C4-2B (cell line): ENCODE measurements at regions not wholly inside any gene's neighbourhood (a gene's known extent, or its start where the extent isn't known, plus 50 kb on each side); places are given as distances from the start of the nearest gene placed in this dataset.

Experiments
- H3K27ac ChIP-seq: fragments of 450-650 bp; 2 replicates; pipeline ENCODE4 v1.5.1; 2017
- ZFX ChIP-seq: fragments of 450-650 bp; IDR thresholded peaks from 2 replicates; pipeline ENCODE4 v1.6.1; 2017
- TF ChIP-seq, protein P1 (sequence below): fragments of 450-650 bp; conservative IDR thresholded peaks from 2 replicates; pipeline ENCODE4 v1.5.1; 2017; ENCODE audit warnings: mild to moderate bottlenecking

DNA sequence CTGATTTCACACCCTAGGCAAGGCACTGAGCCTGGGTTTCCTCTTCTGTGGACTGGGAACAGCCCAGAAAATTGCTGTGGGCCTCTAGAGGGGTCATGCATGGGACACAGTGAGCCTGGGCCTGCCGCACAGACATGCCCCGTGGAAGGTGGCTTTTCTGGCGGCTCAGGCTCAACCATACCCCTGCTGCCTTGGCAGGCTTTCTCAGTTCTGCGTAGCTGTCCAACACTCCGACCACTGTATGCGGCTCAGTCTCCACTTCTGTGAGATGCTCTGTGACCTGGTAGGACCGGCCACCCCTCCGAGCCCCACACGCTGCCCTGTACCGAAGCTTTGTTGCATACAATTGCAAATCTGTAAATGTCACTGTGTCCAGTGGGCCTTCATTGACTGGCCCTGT is 126.3 kb downstream of the UQCRFS1 start:
- no peak overlapping the region for H3K27ac ChIP-seq
- TF ChIP-seq, protein P1, sequence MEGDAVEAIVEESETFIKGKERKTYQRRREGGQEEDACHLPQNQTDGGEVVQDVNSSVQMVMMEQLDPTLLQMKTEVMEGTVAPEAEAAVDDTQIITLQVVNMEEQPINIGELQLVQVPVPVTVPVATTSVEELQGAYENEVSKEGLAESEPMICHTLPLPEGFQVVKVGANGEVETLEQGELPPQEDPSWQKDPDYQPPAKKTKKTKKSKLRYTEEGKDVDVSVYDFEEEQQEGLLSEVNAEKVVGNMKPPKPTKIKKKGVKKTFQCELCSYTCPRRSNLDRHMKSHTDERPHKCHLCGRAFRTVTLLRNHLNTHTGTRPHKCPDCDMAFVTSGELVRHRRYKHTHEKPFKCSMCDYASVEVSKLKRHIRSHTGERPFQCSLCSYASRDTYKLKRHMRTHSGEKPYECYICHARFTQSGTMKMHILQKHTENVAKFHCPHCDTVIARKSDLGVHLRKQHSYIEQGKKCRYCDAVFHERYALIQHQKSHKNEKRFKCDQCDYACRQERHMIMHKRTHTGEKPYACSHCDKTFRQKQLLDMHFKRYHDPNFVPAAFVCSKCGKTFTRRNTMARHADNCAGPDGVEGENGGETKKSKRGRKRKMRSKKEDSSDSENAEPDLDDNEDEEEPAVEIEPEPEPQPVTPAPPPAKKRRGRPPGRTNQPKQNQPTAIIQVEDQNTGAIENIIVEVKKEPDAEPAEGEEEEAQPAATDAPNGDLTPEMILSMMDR = no peak
- no peak for TF ChIP-seq ZFX

DNA sequence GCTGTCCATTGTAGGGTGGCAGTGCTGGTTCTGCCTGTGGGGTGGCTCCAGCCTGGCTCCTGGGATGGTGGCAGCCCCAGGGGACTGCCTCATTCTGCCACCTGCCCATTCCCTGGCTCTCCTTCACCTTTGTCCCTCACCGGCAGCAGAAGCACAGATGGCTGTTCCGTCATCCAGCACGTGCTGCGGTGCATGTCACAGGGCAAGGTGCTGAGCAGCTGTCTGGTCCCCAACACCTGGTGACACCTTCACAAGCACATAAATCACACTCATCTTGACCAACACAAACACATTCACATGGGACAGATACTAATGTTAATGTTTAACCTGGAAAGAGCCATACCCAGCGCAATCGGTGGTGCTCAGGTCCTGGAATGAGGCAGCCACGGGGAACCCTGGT is 126.8 kb downstream of the UQCRFS1 start:
- no peak for TF ChIP-seq ZFX
- TF ChIP-seq, protein P1 = no peak
- no peak overlapping the region for H3K27ac ChIP-seq

DNA sequence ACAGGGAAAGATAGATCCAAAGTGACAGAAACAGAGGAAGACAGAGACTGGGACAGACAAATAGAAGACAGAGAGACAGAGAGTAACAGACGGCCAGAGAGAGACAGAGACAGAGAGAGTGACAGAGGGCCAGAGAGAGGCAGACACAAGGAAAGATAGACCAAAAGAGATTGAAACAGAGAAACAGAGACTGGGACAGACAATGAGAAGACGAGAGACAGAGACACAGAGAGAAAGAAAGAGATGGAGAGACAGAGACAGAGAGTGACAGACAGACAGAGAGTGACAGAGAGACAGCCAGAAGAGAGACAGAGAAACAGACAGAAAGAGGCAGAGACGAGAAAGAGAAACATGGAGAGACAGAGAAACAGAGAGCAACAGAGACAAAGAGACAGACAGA is 127.3 kb downstream of the UQCRFS1 start:
- no peak for TF ChIP-seq ZFX
- TF ChIP-seq, protein P1 = no peak
- no peak overlapping the region for H3K27ac ChIP-seq

DNA sequence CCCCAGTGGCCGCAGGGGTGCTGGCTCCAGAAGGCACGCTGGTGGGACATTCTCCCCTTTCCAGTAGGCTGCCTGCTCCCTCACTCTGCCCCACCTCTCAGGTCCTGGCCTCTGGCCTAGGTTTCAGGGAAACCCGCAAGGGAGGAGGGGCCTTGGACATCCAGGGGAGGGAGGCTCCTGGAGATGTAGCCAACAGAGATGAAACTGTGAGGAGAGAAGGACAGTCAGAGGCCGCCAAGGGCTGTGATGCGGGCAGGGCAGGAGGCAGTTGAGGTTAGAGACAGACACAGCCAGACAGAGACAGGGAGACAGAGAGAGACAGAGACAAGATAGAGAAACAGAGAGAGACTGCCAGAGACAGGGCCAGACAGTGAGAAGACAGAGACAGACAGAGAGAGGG is 127.7 kb downstream of the UQCRFS1 start:
- H3K27ac ChIP-seq = no peak overlapping the region
- TF ChIP-seq, protein P1 = no peak
- no peak for TF ChIP-seq ZFX

DNA sequence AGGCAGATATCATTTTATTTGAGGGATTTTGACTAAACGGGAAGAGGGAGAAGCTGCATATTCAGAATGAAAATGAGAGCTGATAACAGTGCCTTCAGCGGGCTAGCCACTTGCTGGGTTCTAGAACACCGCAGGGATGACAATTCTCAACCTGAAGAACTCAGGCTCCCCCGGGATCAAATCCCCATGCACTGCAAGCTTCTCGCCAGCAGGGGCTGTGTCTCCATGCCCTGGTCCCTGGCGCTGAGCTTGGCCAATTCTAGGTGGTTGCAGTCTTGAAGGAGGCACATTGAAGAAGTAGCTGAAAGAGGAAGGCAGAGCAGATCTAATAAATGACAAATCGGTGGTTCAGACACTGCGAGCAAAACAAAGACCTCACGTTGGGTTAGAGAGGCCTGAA is 128.7 kb downstream of the UQCRFS1 start:
- no peak for TF ChIP-seq ZFX
- TF ChIP-seq, protein P1 = peak; percentile 72
- no peak overlapping the region for H3K27ac ChIP-seq

DNA sequence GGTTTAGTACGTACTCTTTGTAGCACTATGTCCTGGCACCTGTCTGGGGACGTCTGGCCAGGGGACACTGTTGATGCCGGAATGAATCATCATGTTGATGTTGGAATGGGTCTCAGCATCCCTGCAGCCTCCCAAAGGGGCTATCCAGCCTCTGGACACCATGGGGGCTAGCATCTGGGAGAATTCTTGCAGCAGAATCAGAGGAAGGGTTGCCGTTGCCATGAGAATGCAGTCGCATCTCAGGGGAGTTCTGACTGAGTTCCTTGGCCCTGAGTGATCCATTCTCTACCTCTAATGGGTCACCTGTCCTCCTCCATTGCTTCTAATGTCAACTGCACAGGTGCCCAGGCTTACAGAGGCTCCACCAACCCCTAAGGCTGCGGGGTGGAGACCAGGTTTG is 129.1 kb downstream of the UQCRFS1 start:
- TF ChIP-seq, protein P1 = no peak
- no peak for TF ChIP-seq ZFX
- no peak overlapping the region for H3K27ac ChIP-seq

DNA sequence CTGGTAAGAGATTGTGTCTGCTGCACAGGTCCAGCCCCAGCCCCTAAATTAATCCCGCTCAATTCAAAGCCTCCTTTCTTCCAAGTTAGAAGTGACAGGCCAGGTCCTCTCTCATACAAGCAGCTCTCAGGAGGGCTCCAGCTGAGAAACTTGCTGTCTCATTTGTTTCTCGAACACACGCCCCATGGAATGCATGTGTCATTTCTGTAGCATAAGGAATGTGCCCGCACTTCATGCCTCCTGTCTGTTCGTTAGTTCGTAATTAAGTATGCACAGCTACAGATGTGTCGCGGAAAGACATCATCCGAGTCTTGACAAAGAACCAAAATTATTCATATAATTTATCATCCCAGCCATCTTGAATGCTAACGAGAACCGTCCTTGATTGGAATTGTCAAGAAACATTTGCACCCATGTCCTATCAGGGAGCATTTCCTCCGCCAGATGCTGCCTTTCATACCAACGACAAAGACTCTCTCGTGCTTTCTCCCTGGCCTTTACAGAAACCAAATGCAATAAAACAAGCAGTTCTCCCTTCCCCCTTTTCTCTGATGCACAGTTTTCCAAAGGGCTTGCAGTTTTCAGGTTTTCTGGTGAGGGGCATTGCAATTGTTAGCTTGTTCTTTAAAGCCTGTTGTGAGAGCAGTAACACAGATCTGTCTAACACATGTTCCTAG is 133.5 kb downstream of the UQCRFS1 start:
- TF ChIP-seq, protein P1 = no peak
- TF ChIP-seq ZFX = no peak
- no peak overlapping the region for H3K27ac ChIP-seq
